ENCODE measurements at regions not wholly inside any gene's neighbourhood (a gene's known extent, or its start where the extent isn't known, plus 50 kb on each side); places are given as distances from the start of the nearest gene placed in this dataset.

- no peaks in the 10 kb centered on the region for H3K4me1 Mint-ChIP-seq
- peaks cover 9% of the 10 kb centered on the region for H3K9me3 Mint-ChIP-seq
- DNase-seq: no peak
- H3K36me3 Mint-ChIP-seq (ENCODE audit: low read depth): peaks cover 6% of the 10 kb centered on the region
- no peak overlapping the region for H3K4me3 Mint-ChIP-seq
- TF ChIP-seq, protein P1, sequence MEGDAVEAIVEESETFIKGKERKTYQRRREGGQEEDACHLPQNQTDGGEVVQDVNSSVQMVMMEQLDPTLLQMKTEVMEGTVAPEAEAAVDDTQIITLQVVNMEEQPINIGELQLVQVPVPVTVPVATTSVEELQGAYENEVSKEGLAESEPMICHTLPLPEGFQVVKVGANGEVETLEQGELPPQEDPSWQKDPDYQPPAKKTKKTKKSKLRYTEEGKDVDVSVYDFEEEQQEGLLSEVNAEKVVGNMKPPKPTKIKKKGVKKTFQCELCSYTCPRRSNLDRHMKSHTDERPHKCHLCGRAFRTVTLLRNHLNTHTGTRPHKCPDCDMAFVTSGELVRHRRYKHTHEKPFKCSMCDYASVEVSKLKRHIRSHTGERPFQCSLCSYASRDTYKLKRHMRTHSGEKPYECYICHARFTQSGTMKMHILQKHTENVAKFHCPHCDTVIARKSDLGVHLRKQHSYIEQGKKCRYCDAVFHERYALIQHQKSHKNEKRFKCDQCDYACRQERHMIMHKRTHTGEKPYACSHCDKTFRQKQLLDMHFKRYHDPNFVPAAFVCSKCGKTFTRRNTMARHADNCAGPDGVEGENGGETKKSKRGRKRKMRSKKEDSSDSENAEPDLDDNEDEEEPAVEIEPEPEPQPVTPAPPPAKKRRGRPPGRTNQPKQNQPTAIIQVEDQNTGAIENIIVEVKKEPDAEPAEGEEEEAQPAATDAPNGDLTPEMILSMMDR (IDR thresholded peaks at IDR 0.05): no peak
- H3K27me3 Mint-ChIP-seq (ENCODE audit: low read depth, poor library complexity): no peaks in the 10 kb centered on the region
- no peak overlapping the region for H3K27ac Mint-ChIP-seq
Measured at GRCh38 chrX:124791492-124792095, 445.2 kb downstream of the SH2D1A start.

GRCh38 chrX:124796989-124797388, 450.6 kb downstream of the SH2D1A start:
- no peaks in the 10 kb centered on the region for H3K27me3 Mint-ChIP-seq (ENCODE audit: low read depth, poor library complexity)
- peaks cover 40% of the 10 kb centered on the region for H3K9me3 Mint-ChIP-seq
- no peak for DNase-seq
- no peaks in the 10 kb centered on the region for H3K4me1 Mint-ChIP-seq
- H3K36me3 Mint-ChIP-seq (ENCODE audit: low read depth): peaks cover 10% of the 10 kb centered on the region
- H3K4me3 Mint-ChIP-seq: no peak overlapping the region
- TF ChIP-seq, protein P1 (IDR thresholded peaks at IDR 0.05): no peak
- H3K27ac Mint-ChIP-seq: no peak overlapping the region

DNA sequence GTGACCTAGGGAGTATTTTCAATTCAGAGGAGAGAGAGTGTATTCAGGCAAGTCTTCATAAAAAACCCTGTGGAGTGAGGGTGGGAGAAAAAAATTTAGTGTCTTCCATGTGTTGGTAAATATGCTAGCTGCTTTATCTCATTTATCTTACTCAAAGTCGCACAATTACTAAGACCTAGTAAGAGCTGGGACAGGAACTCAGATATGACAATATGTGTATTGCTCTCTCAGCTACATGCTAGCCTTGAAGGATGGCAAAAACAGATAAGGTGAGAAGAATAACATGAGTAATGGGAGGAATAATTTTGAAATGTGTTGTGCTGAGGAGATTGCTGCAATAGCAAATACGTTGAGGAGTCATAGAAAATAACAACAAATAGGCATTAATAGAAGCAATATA, 458.6 kb downstream of the SH2D1A start:
- Mint-ChIP-seq H3K4me3 (no peak overlapping the region), H3K36me3 (ENCODE audit: low read depth) (peaks cover 5% of the 10 kb centered on the region), H3K4me1 (no peaks in the 10 kb centered on the region), H3K27me3 (ENCODE audit: low read depth, poor library complexity) (peaks cover 2% of the 10 kb centered on the region), H3K9me3 (peaks cover 25% of the 10 kb centered on the region), H3K27ac (no peak overlapping the region)
- TF ChIP-seq, protein P1 (IDR thresholded peaks at IDR 0.05): no peak
- no peak for DNase-seq

DNA sequence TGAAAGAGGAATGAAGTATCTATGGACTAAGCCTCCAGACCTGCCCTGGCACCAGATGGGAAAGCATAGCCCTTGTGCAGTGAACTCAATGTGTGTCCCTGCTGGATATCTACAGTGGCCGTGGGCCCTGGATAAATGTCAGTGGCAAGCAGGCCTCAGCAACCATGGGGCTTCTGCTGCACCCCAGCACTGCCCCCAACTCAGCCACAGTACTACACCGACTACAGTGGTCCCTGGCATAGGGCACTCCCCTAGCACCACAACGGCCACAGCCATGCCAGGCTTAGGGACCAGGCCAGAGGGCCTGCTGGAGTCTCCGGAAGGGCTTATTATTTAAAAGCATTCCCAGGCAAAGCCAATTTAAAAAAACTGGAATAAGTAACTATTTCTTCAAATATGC, 459.1 kb downstream of the SH2D1A start:
- H3K36me3 Mint-ChIP-seq (ENCODE audit: low read depth): peaks cover 5% of the 10 kb centered on the region
- TF ChIP-seq, protein P1 (IDR thresholded peaks at IDR 0.05): no peak
- H3K4me1 Mint-ChIP-seq: no peaks in the 10 kb centered on the region

DNA sequence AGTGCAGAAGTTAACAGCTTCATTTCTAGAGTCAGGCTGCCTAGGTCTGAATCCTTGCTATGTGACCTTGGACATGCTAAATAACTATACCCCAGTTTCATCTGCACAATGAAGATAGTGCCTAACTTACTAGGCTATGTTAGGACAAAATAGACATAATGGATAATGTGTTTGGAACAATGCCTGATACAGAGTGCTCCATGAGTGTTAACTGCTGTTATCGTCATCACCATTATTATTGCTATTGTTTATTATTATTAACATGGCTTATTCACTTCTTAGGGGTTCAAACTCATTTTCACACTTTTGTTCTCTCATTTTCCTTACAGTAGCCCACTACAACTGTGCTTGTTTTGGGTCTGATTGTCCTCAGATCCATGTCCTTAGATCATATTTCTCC, 467.7 kb downstream of the SH2D1A start:
- H3K36me3 Mint-ChIP-seq (ENCODE audit: low read depth): no peaks in the 10 kb centered on the region

More for the DNA sequence above, 459.1 kb downstream of the SH2D1A start:
- Mint-ChIP-seq H3K27me3 (ENCODE audit: low read depth, poor library complexity) (peaks cover 2% of the 10 kb centered on the region), H3K4me3 (no peak overlapping the region), H3K27ac (no peak overlapping the region), H3K9me3 (peaks cover 20% of the 10 kb centered on the region)
- DNase-seq: no peak

GRCh38 chrX:124818033-124818432, 471.7 kb downstream of the SH2D1A start:
- TF ChIP-seq, protein P1 (IDR thresholded peaks at IDR 0.05): no peak
- Mint-ChIP-seq H3K4me3 (no peak overlapping the region), H3K27ac (no peak overlapping the region), H3K36me3 (ENCODE audit: low read depth) (no peaks in the 10 kb centered on the region), H3K9me3 (no peaks in the 10 kb centered on the region), H3K27me3 (ENCODE audit: low read depth, poor library complexity) (no peaks in the 10 kb centered on the region), H3K4me1 (no peaks in the 10 kb centered on the region)
- no peak for DNase-seq

More for the DNA sequence above, 467.7 kb downstream of the SH2D1A start:
- Mint-ChIP-seq H3K9me3 (peaks cover 13% of the 10 kb centered on the region), H3K4me1 (no peaks in the 10 kb centered on the region), H3K27me3 (ENCODE audit: low read depth, poor library complexity) (no peaks in the 10 kb centered on the region), H3K4me3 (no peak overlapping the region), H3K27ac (no peak overlapping the region)
- DNase-seq: no peak
- TF ChIP-seq, protein P1 (IDR thresholded peaks at IDR 0.05): no peak

Measured in nephron progenitor cell (in vitro differentiated cells).